ENCODE measurements at regions not wholly inside any gene's neighbourhood (a gene's known extent, or its start where the extent isn't known, plus 50 kb on each side); places are given as distances from the start of the nearest gene placed in this dataset.

DNA sequence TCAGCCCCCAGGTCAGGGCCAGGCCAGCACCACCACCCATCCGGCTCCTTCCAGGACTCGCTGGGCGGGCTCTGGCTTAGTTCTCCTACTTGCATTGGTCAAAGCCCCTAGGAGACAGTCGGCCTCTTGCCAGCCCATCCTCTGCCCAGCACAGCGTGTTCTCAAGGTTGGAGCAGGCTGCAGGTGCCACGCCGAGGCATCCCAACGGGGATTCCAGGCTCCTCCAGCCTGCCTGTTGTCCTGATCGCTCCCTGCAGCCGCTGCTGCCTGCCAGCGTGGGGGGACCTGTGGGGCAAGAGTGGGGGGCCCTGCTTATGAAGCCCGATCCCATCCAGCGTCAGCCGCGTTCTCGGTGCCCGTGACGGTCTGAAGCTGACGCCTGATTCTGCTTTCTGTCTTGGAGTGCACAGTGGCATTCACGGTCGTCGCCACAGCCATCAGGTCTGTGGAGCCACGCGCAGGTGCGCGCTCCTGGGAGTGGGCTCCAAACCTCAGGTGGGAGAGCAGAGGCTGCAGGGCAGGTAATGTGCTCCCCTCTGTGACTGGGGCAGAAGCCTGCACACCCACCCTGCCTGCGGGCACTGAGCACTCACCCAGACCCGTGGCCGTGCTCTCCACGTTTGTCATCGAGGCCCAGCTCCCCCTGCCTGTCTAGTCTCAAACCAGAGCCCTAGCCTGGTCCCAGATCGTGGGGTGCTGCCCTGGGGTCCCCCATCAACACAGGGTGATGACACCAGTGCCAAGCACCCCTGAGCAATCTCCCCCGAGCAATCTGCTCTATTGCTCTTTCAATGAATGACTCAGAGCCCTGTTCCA, 991.6 kb downstream of the BRD1 start:
- H3K79me2 ChIP-seq (ENCODE audit: control insufficient read depth, low read length), result no peaks in the 10 kb centered on the region
- peaks cover 19% of the 10 kb centered on the region for H3K27me3 ChIP-seq (ENCODE audit: control insufficient read depth, low read length)
- TF ChIP-seq, protein P1, sequence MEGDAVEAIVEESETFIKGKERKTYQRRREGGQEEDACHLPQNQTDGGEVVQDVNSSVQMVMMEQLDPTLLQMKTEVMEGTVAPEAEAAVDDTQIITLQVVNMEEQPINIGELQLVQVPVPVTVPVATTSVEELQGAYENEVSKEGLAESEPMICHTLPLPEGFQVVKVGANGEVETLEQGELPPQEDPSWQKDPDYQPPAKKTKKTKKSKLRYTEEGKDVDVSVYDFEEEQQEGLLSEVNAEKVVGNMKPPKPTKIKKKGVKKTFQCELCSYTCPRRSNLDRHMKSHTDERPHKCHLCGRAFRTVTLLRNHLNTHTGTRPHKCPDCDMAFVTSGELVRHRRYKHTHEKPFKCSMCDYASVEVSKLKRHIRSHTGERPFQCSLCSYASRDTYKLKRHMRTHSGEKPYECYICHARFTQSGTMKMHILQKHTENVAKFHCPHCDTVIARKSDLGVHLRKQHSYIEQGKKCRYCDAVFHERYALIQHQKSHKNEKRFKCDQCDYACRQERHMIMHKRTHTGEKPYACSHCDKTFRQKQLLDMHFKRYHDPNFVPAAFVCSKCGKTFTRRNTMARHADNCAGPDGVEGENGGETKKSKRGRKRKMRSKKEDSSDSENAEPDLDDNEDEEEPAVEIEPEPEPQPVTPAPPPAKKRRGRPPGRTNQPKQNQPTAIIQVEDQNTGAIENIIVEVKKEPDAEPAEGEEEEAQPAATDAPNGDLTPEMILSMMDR (IDR thresholded peaks at IDR 0.05; ENCODE audit: low read depth, low read length, poor library complexity, severe bottlenecking), result no peak
- TF ChIP-seq EZH2phosphoT487 (IDR thresholded peaks at IDR 0.05; ENCODE audit: borderline replicate concordance, low read length), result no peak
- peaks cover 14% of the 10 kb centered on the region for H3K9me3 ChIP-seq (ENCODE audit: control insufficient read depth, insufficient read depth, low read length)
- no peaks in the 10 kb centered on the region for H3K36me3 ChIP-seq (ENCODE audit: control insufficient read depth, low read length)
- peaks cover 56% of the 10 kb centered on the region for H3K4me1 ChIP-seq (ENCODE audit: control insufficient read depth, low read length)
- no peaks in the 10 kb centered on the region for H3K9me2 ChIP-seq (replicated peaks; ENCODE audit: control insufficient read depth, low read length)
- H3K4me2 ChIP-seq (ENCODE audit: low read length), result no peak overlapping the region; the same call in 1 of the 2 replicates
- no peak overlapping the region for H3K27ac ChIP-seq (ENCODE audit: low read depth, low read length)
- no peak overlapping the region for H3K4me3 ChIP-seq (ENCODE audit: low read length)
- H4K20me1 ChIP-seq (ENCODE audit: control insufficient read depth, insufficient read depth, low read depth, low read length), result no peaks in the 10 kb centered on the region
- peaks cover 19% of the 10 kb centered on the region for H3F3A ChIP-seq (ENCODE audit: control insufficient read depth, insufficient read depth)

DNA sequence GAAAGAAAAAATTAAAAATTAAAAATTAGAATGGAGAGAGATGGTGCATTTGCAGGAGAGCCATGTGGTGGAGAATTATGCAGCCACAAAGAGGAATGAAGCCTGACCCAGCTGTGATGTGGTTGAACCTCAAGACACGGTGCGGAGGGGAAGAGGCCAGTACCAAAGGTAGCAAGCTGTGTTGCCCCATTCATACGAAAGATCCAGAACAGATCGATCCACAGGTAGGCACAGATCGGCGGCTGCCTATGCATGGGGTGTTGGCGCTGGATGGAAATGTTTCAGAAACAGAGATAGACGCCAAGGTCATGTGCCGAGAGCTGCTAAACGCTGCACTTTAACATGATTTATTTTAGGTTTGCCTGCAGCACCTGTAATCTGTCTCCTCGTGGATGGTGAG, 992.3 kb downstream of the BRD1 start:
- TF ChIP-seq EZH2phosphoT487 (IDR thresholded peaks at IDR 0.05; ENCODE audit: borderline replicate concordance, low read length), result no peak
- TF ChIP-seq, protein P1 (IDR thresholded peaks at IDR 0.05; ENCODE audit: low read depth, low read length, poor library complexity, severe bottlenecking), result no peak
- H3K4me3 ChIP-seq (ENCODE audit: low read length), result peak overlapping the region; percentile 49; the same call in 1 of the 2 replicates
- peak overlapping the region; percentile 72 for H3K4me2 ChIP-seq (ENCODE audit: low read length)
- H3K4me1 ChIP-seq (ENCODE audit: control insufficient read depth, low read length), result peaks cover 50% of the 10 kb centered on the region
- H3K79me2 ChIP-seq (ENCODE audit: control insufficient read depth, low read length), result no peaks in the 10 kb centered on the region
- peaks cover 19% of the 10 kb centered on the region for H3F3A ChIP-seq (ENCODE audit: control insufficient read depth, insufficient read depth)
- peaks cover 19% of the 10 kb centered on the region for H3K27me3 ChIP-seq (ENCODE audit: control insufficient read depth, low read length)
- no peaks in the 10 kb centered on the region for H3K9me2 ChIP-seq (replicated peaks; ENCODE audit: control insufficient read depth, low read length)
- no peaks in the 10 kb centered on the region for H3K36me3 ChIP-seq (ENCODE audit: control insufficient read depth, low read length)
- no peaks in the 10 kb centered on the region for H4K20me1 ChIP-seq (ENCODE audit: control insufficient read depth, insufficient read depth, low read depth, low read length)
- peaks cover 17% of the 10 kb centered on the region for H3K9me3 ChIP-seq (ENCODE audit: control insufficient read depth, insufficient read depth, low read length)
- no peak overlapping the region for H3K27ac ChIP-seq (ENCODE audit: low read depth, low read length)

DNA sequence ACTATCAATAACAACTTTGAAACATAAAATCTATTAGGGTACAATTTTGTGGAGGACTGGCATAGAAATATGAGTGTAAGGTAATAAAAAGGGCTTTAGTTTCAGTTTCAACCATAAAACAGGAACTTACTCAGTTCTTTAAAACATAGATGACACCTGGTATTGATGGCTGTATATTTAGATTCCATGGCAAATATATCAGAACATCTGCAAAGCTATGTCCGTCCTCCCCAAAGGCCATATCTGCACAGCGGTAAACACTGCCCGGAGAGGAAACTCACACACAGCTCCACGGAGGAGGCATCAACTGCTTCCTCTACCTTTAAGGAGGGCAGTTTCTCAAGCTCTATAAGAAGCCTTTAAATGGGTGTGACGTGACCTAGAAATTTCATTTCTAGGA, 993.3 kb downstream of the BRD1 start:
- Histone ChIP-seq H3K4me3 (ENCODE audit: low read length) (peak overlapping the region; percentile 49), H3F3A (ENCODE audit: control insufficient read depth, insufficient read depth) (peaks cover 19% of the 10 kb centered on the region), H3K9me2 (replicated peaks; ENCODE audit: control insufficient read depth, low read length) (no peaks in the 10 kb centered on the region), H3K4me2 (ENCODE audit: low read length) (peak overlapping the region; percentile 72), H3K9me3 (ENCODE audit: control insufficient read depth, insufficient read depth, low read length) (peaks cover 17% of the 10 kb centered on the region), H3K79me2 (ENCODE audit: control insufficient read depth, low read length) (no peaks in the 10 kb centered on the region), H3K27me3 (ENCODE audit: control insufficient read depth, low read length) (peaks cover 17% of the 10 kb centered on the region), H3K4me1 (ENCODE audit: control insufficient read depth, low read length) (peaks cover 50% of the 10 kb centered on the region), H4K20me1 (ENCODE audit: control insufficient read depth, insufficient read depth, low read depth, low read length) (no peaks in the 10 kb centered on the region), H3K27ac (ENCODE audit: low read depth, low read length) (peak overlapping the region; percentile 60), H3K36me3 (ENCODE audit: control insufficient read depth, low read length) (no peaks in the 10 kb centered on the region)
- no peak for TF ChIP-seq EZH2phosphoT487 (IDR thresholded peaks at IDR 0.05; ENCODE audit: borderline replicate concordance, low read length)
- TF ChIP-seq, protein P1 (IDR thresholded peaks at IDR 0.05; ENCODE audit: low read depth, low read length, poor library complexity, severe bottlenecking), result no peak
